Neural cell (in vitro differentiated cells): ENCODE measurements at regions not wholly inside any gene's neighbourhood (a gene's known extent, or its start where the extent isn't known, plus 50 kb on each side); places are given as distances from the start of the nearest gene placed in this dataset.

Source experiments
- H2AFZ ChIP-seq: fragments of 200-600, 300-800 bp; sonication (generic), shearing (Covaris generic); 2 replicates; pipeline ENCODE4 v1.6.0; 2014; ENCODE audit warnings: low read depth, mild to moderate bottlenecking, antibody characterized with exemption, low read length, moderate library complexity
- H3F3A ChIP-seq: fragments of 200-600 bp; shearing (Covaris generic); 2 replicates; pipeline ENCODE4 v1.6.1; 2016; ENCODE audit warnings: mild to moderate bottlenecking, moderate library complexity, mixed read lengths, antibody characterized with exemption, low read length; ENCODE audit not compliant: insufficient read depth, poor library complexity, severe bottlenecking
- H3K27ac ChIP-seq: fragments of 200-600, 300-800 bp; sonication (generic), shearing (Covaris generic); 2 replicates; pipeline ENCODE4 v1.5.1; 2014; ENCODE audit warnings: mild to moderate bottlenecking, low read length, moderate library complexity
- H3K27me3 ChIP-seq: fragments of 300-800, 200-600 bp; sonication (generic), shearing (Covaris generic); 2 replicates; pipeline ENCODE4 v1.6.0; 2014; ENCODE audit warnings: mild to moderate bottlenecking, low read depth, low read length, moderate library complexity; ENCODE audit not compliant: insufficient read depth
- H3K36me3 ChIP-seq: fragments of 300-800, 200-600 bp; sonication (generic), shearing (Covaris generic); 2 replicates; pipeline ENCODE4 v1.5.1; 2014; ENCODE audit warnings: mild to moderate bottlenecking, antibody characterized with exemption, low read length, moderate library complexity; ENCODE audit not compliant: insufficient read depth
- H3K4me2 ChIP-seq: fragments of 300-800, 200-600 bp; sonication (generic), shearing (Covaris generic); 2 replicates; pipeline ENCODE4 v1.6.0; 2014; ENCODE audit warnings: mild to moderate bottlenecking, low read length
- H3K4me3 ChIP-seq: fragments of 300-800, 200-600 bp; sonication (generic), shearing (Covaris generic); 2 replicates; pipeline ENCODE4 v1.5.1; 2014; ENCODE audit warnings: mild to moderate bottlenecking, low read length, moderate library complexity
- H3K79me2 ChIP-seq: fragments of 200-600 bp; shearing (Covaris generic); replicated peaks from 2 replicates; pipeline ENCODE4 v1.6.0; 2014; ENCODE audit warnings: mild to moderate bottlenecking, low read length, moderate library complexity; ENCODE audit not compliant: insufficient read depth
- H3K9ac ChIP-seq: fragments of 300-800, 200-600 bp; sonication (generic), shearing (Covaris generic); 2 replicates; pipeline ENCODE4 v1.6.1; 2016; ENCODE audit warnings: mild to moderate bottlenecking, low read length, mixed read lengths
- H3K9me2 ChIP-seq: fragments of 200-600 bp; shearing (Covaris generic); 2 replicates; pipeline ENCODE4 v1.6.1; 2016; ENCODE audit warnings: mild to moderate bottlenecking, low read length, mixed read lengths; ENCODE audit not compliant: insufficient read depth
- H3K9me3 ChIP-seq: fragments of 200-600, 300-800 bp; sonication (generic), shearing (Covaris generic); 2 replicates; pipeline ENCODE4 v1.6.1; 2016; ENCODE audit warnings: mild to moderate bottlenecking, mixed run types, low read length, moderate library complexity, mixed read lengths
- H4K20me1 ChIP-seq: fragments of 200-600 bp; shearing (Covaris generic); 2 replicates; pipeline ENCODE4 v1.6.1; 2016; ENCODE audit warnings: mild to moderate bottlenecking, mixed run types; ENCODE audit not compliant: insufficient read depth
- EP300 ChIP-seq: fragments of 450-650 bp; conservative IDR thresholded peaks from 2 replicates; pipeline ENCODE4 v1.6.1; 2014; ENCODE audit warnings: antibody characterized with exemption, mild to moderate bottlenecking, moderate library complexity; ENCODE audit not compliant: poor library complexity, severe bottlenecking
- EZH2 ChIP-seq: fragments of 200-600, 300-800 bp; shearing (Covaris generic), sonication (generic); IDR thresholded peaks from 2 replicates; pipeline ENCODE4 v1.6.1; 2014; ENCODE audit warnings: antibody characterized with exemption, low read length, borderline replicate concordance, mild to moderate bottlenecking; ENCODE audit not compliant: insufficient read depth, poor library complexity, severe bottlenecking
- MXI1 ChIP-seq: fragments of 450-650 bp; conservative IDR thresholded peaks from 2 replicates; pipeline ENCODE4 v1.6.1; 2014; ENCODE audit warnings: antibody characterized with exemption, mild to moderate bottlenecking; ENCODE audit not compliant: poor library complexity, severe bottlenecking
- POLR2AphosphoS5 ChIP-seq: IDR thresholded peaks from 2 replicates; pipeline ENCODE4 v1.6.1; 2012
- RAD21 ChIP-seq: fragments of 450-650 bp; conservative IDR thresholded peaks from 2 replicates; pipeline ENCODE4 v1.6.1; 2014; ENCODE audit warnings: antibody characterized with exemption, mild to moderate bottlenecking, moderate library complexity
- SMC3 ChIP-seq: fragments of 450-650 bp; conservative IDR thresholded peaks from 2 replicates; pipeline ENCODE4 v1.6.1; 2014; ENCODE audit warnings: antibody characterized with exemption, mild to moderate bottlenecking, moderate library complexity; ENCODE audit not compliant: poor library complexity
- TAF1 ChIP-seq: IDR thresholded peaks from 2 replicates; pipeline ENCODE4 v1.6.1; 2012; ENCODE audit warnings: low read depth
- TF ChIP-seq, protein P1 (sequence below): IDR thresholded peaks from 2 replicates; pipeline ENCODE4 v1.6.1; 2012; ENCODE audit warnings: borderline replicate concordance
- TF ChIP-seq, protein P2 (sequence below): fragments of 450-650 bp; IDR thresholded peaks from 2 replicates; pipeline ENCODE4 v1.5.1; 2014; ENCODE audit warnings: antibody characterized with exemption, mild to moderate bottlenecking, moderate library complexity; ENCODE audit not compliant: poor library complexity, severe bottlenecking

DNA sequence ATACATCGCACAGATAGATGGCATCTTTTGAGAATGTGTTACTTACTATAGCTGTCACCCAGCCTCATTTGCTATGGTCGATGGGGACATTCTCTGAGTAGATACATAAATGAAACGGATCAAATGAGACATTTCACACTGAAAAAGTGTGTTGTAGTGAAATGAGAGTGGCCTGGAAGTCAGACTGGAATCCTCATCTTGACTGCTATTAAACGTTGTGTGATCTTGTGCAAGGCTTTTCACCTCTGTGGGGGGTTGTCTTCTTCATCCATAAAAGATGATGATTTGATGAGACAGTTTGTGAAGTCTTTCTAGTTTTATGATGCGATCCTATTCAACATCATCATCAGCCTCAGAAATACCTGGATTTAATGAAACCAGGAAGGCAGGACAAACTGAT is 155.4 kb upstream of the MYO3A start:
- Histone ChIP-seq H3K4me2 (no peak overlapping the region), H3K9me2 (no peaks in the 10 kb centered on the region), H3K9me3 (no peaks in the 10 kb centered on the region), H3K27me3 (no peaks in the 10 kb centered on the region), H3F3A (peaks cover 4% of the 10 kb centered on the region), H2AFZ (no peak overlapping the region), H3K4me3 (peak overlapping the region; percentile 5), H3K36me3 (no peaks in the 10 kb centered on the region), H3K79me2 (no peaks in the 10 kb centered on the region), H3K27ac (peak overlapping the region; percentile 74), H3K9ac (peak overlapping the region; percentile 38), H4K20me1 (no peaks in the 10 kb centered on the region)
- TF ChIP-seq EZH2 (no peak), RAD21 (peak; percentile 23), MXI1 (no peak), TAF1 (no peak), POLR2AphosphoS5 (peak; percentile 75), SMC3 (peak; percentile 24), EP300 (peak; percentile 95)
- TF ChIP-seq, protein P1, sequence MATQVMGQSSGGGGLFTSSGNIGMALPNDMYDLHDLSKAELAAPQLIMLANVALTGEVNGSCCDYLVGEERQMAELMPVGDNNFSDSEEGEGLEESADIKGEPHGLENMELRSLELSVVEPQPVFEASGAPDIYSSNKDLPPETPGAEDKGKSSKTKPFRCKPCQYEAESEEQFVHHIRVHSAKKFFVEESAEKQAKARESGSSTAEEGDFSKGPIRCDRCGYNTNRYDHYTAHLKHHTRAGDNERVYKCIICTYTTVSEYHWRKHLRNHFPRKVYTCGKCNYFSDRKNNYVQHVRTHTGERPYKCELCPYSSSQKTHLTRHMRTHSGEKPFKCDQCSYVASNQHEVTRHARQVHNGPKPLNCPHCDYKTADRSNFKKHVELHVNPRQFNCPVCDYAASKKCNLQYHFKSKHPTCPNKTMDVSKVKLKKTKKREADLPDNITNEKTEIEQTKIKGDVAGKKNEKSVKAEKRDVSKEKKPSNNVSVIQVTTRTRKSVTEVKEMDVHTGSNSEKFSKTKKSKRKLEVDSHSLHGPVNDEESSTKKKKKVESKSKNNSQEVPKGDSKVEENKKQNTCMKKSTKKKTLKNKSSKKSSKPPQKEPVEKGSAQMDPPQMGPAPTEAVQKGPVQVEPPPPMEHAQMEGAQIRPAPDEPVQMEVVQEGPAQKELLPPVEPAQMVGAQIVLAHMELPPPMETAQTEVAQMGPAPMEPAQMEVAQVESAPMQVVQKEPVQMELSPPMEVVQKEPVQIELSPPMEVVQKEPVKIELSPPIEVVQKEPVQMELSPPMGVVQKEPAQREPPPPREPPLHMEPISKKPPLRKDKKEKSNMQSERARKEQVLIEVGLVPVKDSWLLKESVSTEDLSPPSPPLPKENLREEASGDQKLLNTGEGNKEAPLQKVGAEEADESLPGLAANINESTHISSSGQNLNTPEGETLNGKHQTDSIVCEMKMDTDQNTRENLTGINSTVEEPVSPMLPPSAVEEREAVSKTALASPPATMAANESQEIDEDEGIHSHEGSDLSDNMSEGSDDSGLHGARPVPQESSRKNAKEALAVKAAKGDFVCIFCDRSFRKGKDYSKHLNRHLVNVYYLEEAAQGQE: peak; percentile 86
- TF ChIP-seq, protein P2, sequence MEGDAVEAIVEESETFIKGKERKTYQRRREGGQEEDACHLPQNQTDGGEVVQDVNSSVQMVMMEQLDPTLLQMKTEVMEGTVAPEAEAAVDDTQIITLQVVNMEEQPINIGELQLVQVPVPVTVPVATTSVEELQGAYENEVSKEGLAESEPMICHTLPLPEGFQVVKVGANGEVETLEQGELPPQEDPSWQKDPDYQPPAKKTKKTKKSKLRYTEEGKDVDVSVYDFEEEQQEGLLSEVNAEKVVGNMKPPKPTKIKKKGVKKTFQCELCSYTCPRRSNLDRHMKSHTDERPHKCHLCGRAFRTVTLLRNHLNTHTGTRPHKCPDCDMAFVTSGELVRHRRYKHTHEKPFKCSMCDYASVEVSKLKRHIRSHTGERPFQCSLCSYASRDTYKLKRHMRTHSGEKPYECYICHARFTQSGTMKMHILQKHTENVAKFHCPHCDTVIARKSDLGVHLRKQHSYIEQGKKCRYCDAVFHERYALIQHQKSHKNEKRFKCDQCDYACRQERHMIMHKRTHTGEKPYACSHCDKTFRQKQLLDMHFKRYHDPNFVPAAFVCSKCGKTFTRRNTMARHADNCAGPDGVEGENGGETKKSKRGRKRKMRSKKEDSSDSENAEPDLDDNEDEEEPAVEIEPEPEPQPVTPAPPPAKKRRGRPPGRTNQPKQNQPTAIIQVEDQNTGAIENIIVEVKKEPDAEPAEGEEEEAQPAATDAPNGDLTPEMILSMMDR: no peak

DNA sequence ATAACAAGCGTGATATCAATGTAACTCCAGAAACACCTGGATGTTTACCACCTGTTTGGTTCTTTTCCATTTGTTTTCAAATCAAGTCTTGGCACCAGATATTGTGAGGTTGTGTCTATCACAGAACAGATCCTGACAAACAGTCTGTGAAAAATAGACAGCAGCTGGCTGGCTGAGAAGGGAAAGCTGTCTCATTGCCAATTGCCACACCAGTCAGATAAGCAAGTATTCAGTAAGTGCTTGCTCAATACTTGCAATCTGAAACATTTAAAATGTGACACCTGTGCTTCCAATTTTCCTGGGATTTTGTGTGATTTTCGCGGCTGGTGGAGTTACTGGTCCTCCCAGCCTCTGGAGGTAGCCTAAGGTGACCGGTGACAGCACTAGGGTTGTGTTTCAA is 147.9 kb upstream of the MYO3A start:
- H2AFZ ChIP-seq: no peak overlapping the region

More for the DNA sequence above, 147.9 kb upstream of the MYO3A start:
- Histone ChIP-seq H3K4me2 (no peak overlapping the region), H3K9me3 (no peaks in the 10 kb centered on the region), H4K20me1 (no peaks in the 10 kb centered on the region), H3K27me3 (no peaks in the 10 kb centered on the region), H3K79me2 (no peaks in the 10 kb centered on the region), H3K36me3 (no peaks in the 10 kb centered on the region), H3K4me3 (no peak overlapping the region), H3F3A (no peaks in the 10 kb centered on the region), H3K9me2 (no peaks in the 10 kb centered on the region), H3K27ac (no peak overlapping the region), H3K9ac (no peak overlapping the region)
- TF ChIP-seq, protein P2: no peak
- TF ChIP-seq RAD21 (no peak), POLR2AphosphoS5 (no peak)
- TF ChIP-seq, protein P1: no peak
